ENCODE measurements at regions not wholly inside any gene's neighbourhood (a gene's known extent, or its start where the extent isn't known, plus 50 kb on each side); places are given as distances from the start of the nearest gene placed in this dataset.

DNA sequence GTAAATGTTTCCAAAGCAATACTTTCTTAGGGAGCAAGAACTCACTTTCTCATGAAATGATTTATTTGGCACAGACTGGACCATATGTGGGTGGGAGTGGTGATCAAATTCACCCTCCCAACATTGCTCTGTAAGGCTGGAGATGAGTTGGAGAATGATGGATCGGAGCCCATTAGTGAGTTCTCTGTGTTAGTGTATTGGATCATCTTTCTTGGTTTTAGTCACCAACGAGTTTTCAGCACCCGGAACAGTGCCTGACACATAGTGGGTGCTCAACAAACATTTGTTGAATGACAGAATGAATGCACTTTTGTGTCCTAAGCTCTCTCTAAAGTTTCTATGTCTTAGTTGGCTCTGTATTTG is 104.5 kb upstream of the FAM20A start:
- H3K4me3 ChIP-seq (ENCODE audit: insufficient read depth in 1 of 2, low read depth in 1 of 2, low read length in 2 of 2), result no peak overlapping the region
- H2BK5ac ChIP-seq (ENCODE audit: low read depth, low read length, poor library complexity, severe bottlenecking), result no peak overlapping the region
- H3K23ac ChIP-seq (ENCODE audit: low read length in 2 of 2), result no peak overlapping the region
- H3K9me3 ChIP-seq (ENCODE audit: control insufficient read depth, low read length), result no peaks in the 10 kb centered on the region
- H3K9ac ChIP-seq (ENCODE audit: low read length), result peak overlapping the region; percentile 87
- no peak overlapping the region for H2AFZ ChIP-seq (ENCODE audit: low read depth, low read length)
- H4K91ac ChIP-seq (ENCODE audit: low read length), result no peak overlapping the region
- no peak overlapping the region for H2BK12ac ChIP-seq (ENCODE audit: low read length in 2 of 2)
- no peak overlapping the region for H2BK120ac ChIP-seq (ENCODE audit: low read depth, low read length)
- H2AK5ac ChIP-seq (ENCODE audit: low read length, severe bottlenecking), result no peak overlapping the region
- H3K18ac ChIP-seq (ENCODE audit: low read depth in 1 of 2, low read length in 2 of 2), result no peak overlapping the region
- H3K79me1 ChIP-seq (replicated peaks; ENCODE audit: low read length, poor library complexity, severe bottlenecking), result no peaks in the 10 kb centered on the region
- no peaks in the 10 kb centered on the region for H3K4me1 ChIP-seq (ENCODE audit: control insufficient read depth, insufficient read depth, low read depth, low read length)
- H3K27ac ChIP-seq (ENCODE audit: low read length, poor library complexity, severe bottlenecking), result no peak overlapping the region
- H3K4ac ChIP-seq (ENCODE audit: low read depth in 1 of 2, low read length in 2 of 2), result no peak overlapping the region
- 83% methylated on average over 3 of the region's 3 CpGs for WGBS
- H3K4me2 ChIP-seq (ENCODE audit: low read length, poor library complexity, severe bottlenecking), result no peak overlapping the region
- H3K27me3 ChIP-seq (ENCODE audit: control insufficient read depth in 1 of 2, insufficient read depth in 1 of 2, low read length in 2 of 2), result peaks cover 0 to 3% of the 10 kb centered on the region in 2 experiments
- H3K14ac ChIP-seq (ENCODE audit: low read length in 2 of 2), result no peak overlapping the region
- no peak for DNase-seq
- no peak overlapping the region for H4K8ac ChIP-seq (ENCODE audit: low read length)
- H2BK15ac ChIP-seq (ENCODE audit: low read depth, poor library complexity, severe bottlenecking), result no peak overlapping the region
- H3K36me3 ChIP-seq (ENCODE audit: control insufficient read depth in 1 of 2, insufficient read depth in 2 of 2, low read depth in 1 of 2, low read length in 2 of 2), result no peaks in the 10 kb centered on the region

DNA sequence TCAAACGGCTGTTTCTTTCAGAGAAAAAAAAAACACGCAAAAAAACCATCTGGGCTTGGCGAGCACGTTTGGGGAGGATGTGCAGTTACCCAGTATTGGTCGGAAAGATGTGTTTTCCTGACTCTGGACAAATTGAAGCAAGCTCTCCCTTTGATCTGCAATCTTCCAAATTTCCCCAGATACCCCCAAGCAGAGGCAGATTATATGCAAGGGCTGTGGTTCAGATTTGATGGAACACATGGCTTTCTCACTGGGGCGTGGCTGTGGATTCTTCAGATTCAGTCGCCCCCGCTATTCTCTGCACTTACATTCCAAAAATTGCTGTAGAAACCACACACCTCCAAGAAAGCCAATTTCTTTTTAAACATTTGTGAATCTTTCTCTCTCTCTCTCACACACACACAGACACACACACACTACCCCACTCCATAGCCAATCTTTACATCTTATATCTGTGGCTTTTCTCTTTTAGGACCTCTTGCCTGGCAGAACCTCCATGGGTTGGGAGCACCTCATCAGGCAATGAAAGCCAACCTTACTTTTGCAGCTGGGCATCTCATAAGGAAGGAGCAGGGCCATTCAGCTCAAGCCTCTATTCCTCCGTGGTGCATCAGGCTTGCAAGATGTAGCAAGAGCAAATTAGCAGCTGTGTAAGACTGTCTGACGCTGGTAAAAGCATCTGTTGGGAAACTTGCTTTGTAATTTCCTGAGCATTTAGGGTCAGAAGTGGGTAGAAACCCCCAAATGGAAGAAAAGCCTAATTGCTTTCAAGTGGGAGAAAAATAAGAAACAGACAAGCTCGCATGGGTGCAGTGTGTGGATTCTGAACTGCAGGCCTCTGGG is 103.9 kb upstream of the FAM20A start:
- Histone ChIP-seq H2BK120ac (ENCODE audit: low read depth, low read length) (no peak overlapping the region), H3K36me3 (ENCODE audit: control insufficient read depth in 1 of 2, insufficient read depth in 2 of 2, low read depth in 1 of 2, low read length in 2 of 2) (no peaks in the 10 kb centered on the region), H3K4me2 (ENCODE audit: low read length, poor library complexity, severe bottlenecking) (no peak overlapping the region), H2BK5ac (ENCODE audit: low read depth, low read length, poor library complexity, severe bottlenecking) (no peak overlapping the region), H3K23ac (ENCODE audit: low read length in 2 of 2) (no peak overlapping the region), H2AFZ (ENCODE audit: low read depth, low read length) (no peak overlapping the region), H3K4me3 (ENCODE audit: insufficient read depth in 1 of 2, low read depth in 1 of 2, low read length in 2 of 2) (peak overlapping the region in 1 of 2 experiments; percentile 55), H3K9ac (ENCODE audit: low read length) (peak overlapping the region; percentile 87), H3K14ac (ENCODE audit: low read length in 2 of 2) (no peak overlapping the region), H4K8ac (ENCODE audit: low read length) (no peak overlapping the region), H3K9me3 (ENCODE audit: control insufficient read depth, low read length) (no peaks in the 10 kb centered on the region), H2BK15ac (ENCODE audit: low read depth, poor library complexity, severe bottlenecking) (no peak overlapping the region), H3K27me3 (ENCODE audit: control insufficient read depth in 1 of 2, insufficient read depth in 1 of 2, low read length in 2 of 2) (no peaks in the 10 kb centered on the region), H2AK5ac (ENCODE audit: low read length, severe bottlenecking) (no peak overlapping the region), H3K18ac (ENCODE audit: low read depth in 1 of 2, low read length in 2 of 2) (no peak overlapping the region), H3K79me1 (replicated peaks; ENCODE audit: low read length, poor library complexity, severe bottlenecking) (no peaks in the 10 kb centered on the region), H2BK12ac (ENCODE audit: low read length in 2 of 2) (no peak overlapping the region), H3K4ac (ENCODE audit: low read depth in 1 of 2, low read length in 2 of 2) (no peak overlapping the region), H4K91ac (ENCODE audit: low read length) (no peak overlapping the region), H3K27ac (ENCODE audit: low read length, poor library complexity, severe bottlenecking) (no peak overlapping the region), H3K4me1 (ENCODE audit: control insufficient read depth, insufficient read depth, low read depth, low read length) (no peaks in the 10 kb centered on the region)
- 72% methylated on average over 11 of the region's 11 CpGs for WGBS
- DNase-seq, result peak; percentile 53

DNA sequence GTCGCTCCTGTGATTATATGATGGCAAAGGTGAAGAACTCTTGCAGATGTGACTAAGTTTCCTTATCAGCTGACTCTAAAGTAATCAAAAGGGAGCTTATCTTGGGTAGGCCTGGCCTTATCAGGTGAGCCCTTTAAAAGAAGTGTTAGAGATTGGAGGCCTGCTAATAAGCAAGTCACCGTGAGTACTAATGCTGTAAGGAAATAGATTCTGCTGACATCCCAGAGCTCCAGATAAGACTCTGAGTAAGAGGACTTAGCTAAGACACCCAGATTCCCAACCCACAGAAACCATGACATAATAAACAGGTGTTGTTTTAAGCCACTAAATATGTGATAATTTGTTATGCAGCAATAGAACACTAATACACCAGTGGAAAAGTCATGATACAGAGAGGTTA is 99.9 kb upstream of the FAM20A start:
- no peak for DNase-seq
- Histone ChIP-seq H2BK15ac (ENCODE audit: low read depth, poor library complexity, severe bottlenecking) (no peak overlapping the region), H4K91ac (ENCODE audit: low read length) (no peak overlapping the region), H3K36me3 (ENCODE audit: control insufficient read depth in 1 of 2, insufficient read depth in 2 of 2, low read depth in 1 of 2, low read length in 2 of 2) (no peaks in the 10 kb centered on the region), H3K9me3 (ENCODE audit: control insufficient read depth, low read length) (no peaks in the 10 kb centered on the region), H3K27ac (ENCODE audit: low read length, poor library complexity, severe bottlenecking) (no peak overlapping the region), H3K14ac (ENCODE audit: low read length in 2 of 2) (no peak overlapping the region), H3K79me1 (replicated peaks; ENCODE audit: low read length, poor library complexity, severe bottlenecking) (no peaks in the 10 kb centered on the region), H3K23ac (ENCODE audit: low read length in 2 of 2) (no peak overlapping the region), H3K9ac (ENCODE audit: low read length) (peak overlapping the region; percentile 54), H3K4me2 (ENCODE audit: low read length, poor library complexity, severe bottlenecking) (no peak overlapping the region), H3K4me3 (ENCODE audit: insufficient read depth in 1 of 2, low read depth in 1 of 2, low read length in 2 of 2) (no peak overlapping the region), H3K27me3 (ENCODE audit: control insufficient read depth in 1 of 2, insufficient read depth in 1 of 2, low read length in 2 of 2) (peaks cover 0 to 4% of the 10 kb centered on the region in 2 experiments), H2BK5ac (ENCODE audit: low read depth, low read length, poor library complexity, severe bottlenecking) (no peak overlapping the region), H2BK12ac (ENCODE audit: low read length in 2 of 2) (peak overlapping the region in 1 of 2 experiments; percentile 49), H2BK120ac (ENCODE audit: low read depth, low read length) (no peak overlapping the region), H3K18ac (ENCODE audit: low read depth in 1 of 2, low read length in 2 of 2) (no peak overlapping the region), H2AFZ (ENCODE audit: low read depth, low read length) (no peak overlapping the region), H4K8ac (ENCODE audit: low read length) (no peak overlapping the region), H3K4ac (ENCODE audit: low read depth in 1 of 2, low read length in 2 of 2) (no peak overlapping the region), H3K4me1 (ENCODE audit: control insufficient read depth, insufficient read depth, low read depth, low read length) (no peaks in the 10 kb centered on the region), H2AK5ac (ENCODE audit: low read length, severe bottlenecking) (no peak overlapping the region)
- WGBS, result 58% methylated on average over 2 of the region's 2 CpGs

DNA sequence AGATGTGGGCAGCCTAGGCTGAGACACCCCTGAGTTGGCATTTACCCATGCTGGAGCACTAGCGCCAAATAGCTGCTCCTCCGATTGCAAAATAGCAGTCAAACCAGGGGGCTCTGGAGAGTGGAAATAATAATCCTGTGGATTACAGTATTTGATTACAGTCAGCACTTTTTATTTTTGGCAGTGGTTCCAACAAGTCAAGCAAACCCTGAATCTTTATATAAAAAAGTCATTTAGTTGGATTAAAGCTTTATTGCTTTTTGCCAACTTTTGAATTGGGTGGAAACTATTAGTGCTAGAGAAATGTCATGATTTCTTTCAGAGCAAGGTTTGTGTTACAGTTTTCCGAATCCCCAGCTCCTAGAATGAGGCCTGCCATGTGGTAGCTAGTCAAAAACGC is 99.3 kb upstream of the FAM20A start:
- Histone ChIP-seq H3K18ac (ENCODE audit: low read depth in 1 of 2, low read length in 2 of 2) (no peak overlapping the region), H3K9me3 (ENCODE audit: control insufficient read depth, low read length) (no peaks in the 10 kb centered on the region), H3K27ac (ENCODE audit: low read length, poor library complexity, severe bottlenecking) (no peak overlapping the region), H2AK5ac (ENCODE audit: low read length, severe bottlenecking) (no peak overlapping the region), H3K4me3 (ENCODE audit: insufficient read depth in 1 of 2, low read depth in 1 of 2, low read length in 2 of 2) (no peak overlapping the region), H2BK12ac (ENCODE audit: low read length in 2 of 2) (peak overlapping the region in 1 of 2 experiments; percentile 34), H3K4me2 (ENCODE audit: low read length, poor library complexity, severe bottlenecking) (no peak overlapping the region), H3K36me3 (ENCODE audit: control insufficient read depth in 1 of 2, insufficient read depth in 2 of 2, low read depth in 1 of 2, low read length in 2 of 2) (no peaks in the 10 kb centered on the region), H2AFZ (ENCODE audit: low read depth, low read length) (no peak overlapping the region), H3K9ac (ENCODE audit: low read length) (peak overlapping the region; percentile 54), H2BK120ac (ENCODE audit: low read depth, low read length) (no peak overlapping the region), H3K4me1 (ENCODE audit: control insufficient read depth, insufficient read depth, low read depth, low read length) (no peaks in the 10 kb centered on the region), H4K91ac (ENCODE audit: low read length) (no peak overlapping the region), H3K79me1 (replicated peaks; ENCODE audit: low read length, poor library complexity, severe bottlenecking) (no peaks in the 10 kb centered on the region), H3K23ac (ENCODE audit: low read length in 2 of 2) (no peak overlapping the region), H3K27me3 (ENCODE audit: control insufficient read depth in 1 of 2, insufficient read depth in 1 of 2, low read length in 2 of 2) (peaks cover 0 to 4% of the 10 kb centered on the region in 2 experiments), H2BK5ac (ENCODE audit: low read depth, low read length, poor library complexity, severe bottlenecking) (no peak overlapping the region), H4K8ac (ENCODE audit: low read length) (no peak overlapping the region), H3K14ac (ENCODE audit: low read length in 2 of 2) (no peak overlapping the region), H2BK15ac (ENCODE audit: low read depth, poor library complexity, severe bottlenecking) (no peak overlapping the region), H3K4ac (ENCODE audit: low read depth in 1 of 2, low read length in 2 of 2) (no peak overlapping the region)
- 89% methylated on average over 4 of the region's 4 CpGs for WGBS
- DNase-seq, result no peak

Measured in mesenchymal stem cell (in vitro differentiated cells and primary cell).